Osteoblast (primary cell): ENCODE measurements at regions not wholly inside any gene's neighbourhood (a gene's known extent, or its start where the extent isn't known, plus 50 kb on each side); places are given as distances from the start of the nearest gene placed in this dataset.

Experiments
- DNase-seq: peaks from one replicate; pipeline ENCODE4 v3.0.0; 2011; ENCODE audit warnings: low spot score, mixed read lengths; ENCODE audit not compliant: insufficient read length; ENCODE audit errors: missing footprints
- H2AFZ ChIP-seq: 2 replicates; pipeline ENCODE4 v1.6.0; 2011; ENCODE audit warnings: mild to moderate bottlenecking, low read length
- H3K27ac ChIP-seq: 2 replicates; pipeline ENCODE4 v1.5.1; 2011; ENCODE audit warnings: mild to moderate bottlenecking, low read depth, low read length, moderate library complexity
- H3K27me3 ChIP-seq: 2 replicates; pipeline ENCODE4 v1.6.0; 2012; ENCODE audit warnings: mild to moderate bottlenecking, control low read depth, inconsistent platforms, low read length, moderate library complexity; ENCODE audit not compliant: insufficient read depth
- H3K36me3 ChIP-seq: 2 replicates; pipeline ENCODE4 v1.5.1; 2011; ENCODE audit warnings: mild to moderate bottlenecking, low read length, control low read depth, moderate library complexity; ENCODE audit not compliant: insufficient read depth
- H3K4me1 ChIP-seq: 2 replicates; pipeline ENCODE4 v1.5.1; 2011; ENCODE audit warnings: mild to moderate bottlenecking, low read length, control low read depth, moderate library complexity; ENCODE audit not compliant: insufficient read depth
- H3K4me2 ChIP-seq: 2 replicates; pipeline ENCODE4 v1.6.0; 2011; ENCODE audit warnings: mild to moderate bottlenecking, low read length; ENCODE audit not compliant: insufficient read depth
- H3K4me3 ChIP-seq: fragments of 200-600 bp; sonication (generic); 3 replicates; pipeline ENCODE4 v1.5.1; 2012; ENCODE audit warnings: mild to moderate bottlenecking, low read length, inconsistent platforms; ENCODE audit not compliant: insufficient read depth
- H3K79me2 ChIP-seq: 2 replicates; pipeline ENCODE4 v1.6.0; 2012; ENCODE audit warnings: mild to moderate bottlenecking, low read length, control low read depth, inconsistent platforms; ENCODE audit not compliant: insufficient read depth
- H3K9me3 ChIP-seq: 2 replicates; pipeline ENCODE4 v1.5.1; 2011; ENCODE audit warnings: low read depth, low read length, control low read depth
- H4K20me1 ChIP-seq: 2 replicates; pipeline ENCODE4 v1.6.0; 2012; ENCODE audit warnings: mild to moderate bottlenecking, low read length, control low read depth; ENCODE audit not compliant: insufficient read depth
- TF ChIP-seq, protein P1 (sequence below): IDR thresholded peaks from 2 replicates; pipeline ENCODE4 v1.5.1; 2011; ENCODE audit warnings: mild to moderate bottlenecking, low read depth, low read length, moderate library complexity; ENCODE audit errors: extremely low read depth

DNA sequence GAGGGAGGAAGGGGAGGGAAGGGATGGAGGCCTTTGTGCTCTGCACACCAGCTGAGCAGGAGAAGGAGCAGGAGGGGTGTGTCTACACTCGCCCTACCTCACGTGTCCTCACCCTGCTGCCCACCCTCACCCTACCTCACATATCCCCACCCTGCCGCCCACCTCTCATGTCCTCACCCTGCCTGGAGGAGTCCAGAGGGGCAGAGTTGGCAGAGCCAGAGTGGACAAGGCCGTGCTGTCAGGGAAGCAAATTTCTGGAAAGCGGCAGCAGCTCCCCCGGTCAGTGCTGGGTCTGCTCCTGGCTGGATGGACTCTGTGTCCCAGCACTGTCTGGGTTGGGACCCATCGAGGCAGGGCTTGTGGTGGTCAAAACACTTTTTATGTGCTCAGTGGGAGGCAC is 799.6 kb downstream of the BRD1 start:
- H3K27ac ChIP-seq = no peak overlapping the region
- no peaks in the 10 kb centered on the region for H3K4me1 ChIP-seq
- no peaks in the 10 kb centered on the region for H3K36me3 ChIP-seq
- DNase-seq = no peak
- H3K4me3 ChIP-seq = no peak overlapping the region
- no peaks in the 10 kb centered on the region for H4K20me1 ChIP-seq
- no peaks in the 10 kb centered on the region for H3K79me2 ChIP-seq
- no peak overlapping the region for H2AFZ ChIP-seq
- H3K4me2 ChIP-seq = no peak overlapping the region
- H3K27me3 ChIP-seq = no peaks in the 10 kb centered on the region
- H3K9me3 ChIP-seq = no peaks in the 10 kb centered on the region
- TF ChIP-seq, protein P1, sequence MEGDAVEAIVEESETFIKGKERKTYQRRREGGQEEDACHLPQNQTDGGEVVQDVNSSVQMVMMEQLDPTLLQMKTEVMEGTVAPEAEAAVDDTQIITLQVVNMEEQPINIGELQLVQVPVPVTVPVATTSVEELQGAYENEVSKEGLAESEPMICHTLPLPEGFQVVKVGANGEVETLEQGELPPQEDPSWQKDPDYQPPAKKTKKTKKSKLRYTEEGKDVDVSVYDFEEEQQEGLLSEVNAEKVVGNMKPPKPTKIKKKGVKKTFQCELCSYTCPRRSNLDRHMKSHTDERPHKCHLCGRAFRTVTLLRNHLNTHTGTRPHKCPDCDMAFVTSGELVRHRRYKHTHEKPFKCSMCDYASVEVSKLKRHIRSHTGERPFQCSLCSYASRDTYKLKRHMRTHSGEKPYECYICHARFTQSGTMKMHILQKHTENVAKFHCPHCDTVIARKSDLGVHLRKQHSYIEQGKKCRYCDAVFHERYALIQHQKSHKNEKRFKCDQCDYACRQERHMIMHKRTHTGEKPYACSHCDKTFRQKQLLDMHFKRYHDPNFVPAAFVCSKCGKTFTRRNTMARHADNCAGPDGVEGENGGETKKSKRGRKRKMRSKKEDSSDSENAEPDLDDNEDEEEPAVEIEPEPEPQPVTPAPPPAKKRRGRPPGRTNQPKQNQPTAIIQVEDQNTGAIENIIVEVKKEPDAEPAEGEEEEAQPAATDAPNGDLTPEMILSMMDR = no peak

DNA sequence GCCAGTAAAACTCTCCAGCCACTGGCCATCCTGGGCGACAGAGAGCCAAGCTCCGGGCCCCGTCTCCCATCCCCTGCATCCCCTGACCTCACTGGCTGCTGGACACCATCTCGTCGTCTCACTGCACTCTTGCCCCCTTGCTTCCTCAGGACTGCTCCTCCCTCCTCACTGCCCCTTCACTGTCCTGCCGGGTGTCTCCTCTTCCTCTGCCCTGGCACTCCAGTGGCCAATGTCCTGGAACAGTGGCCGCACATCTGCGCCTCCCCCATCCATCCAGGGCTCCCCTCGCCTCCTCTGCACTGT is 800.4 kb downstream of the BRD1 start:
- Histone ChIP-seq H4K20me1 (no peaks in the 10 kb centered on the region), H3K27me3 (no peaks in the 10 kb centered on the region), H3K4me1 (no peaks in the 10 kb centered on the region), H3K4me2 (no peak overlapping the region), H2AFZ (no peak overlapping the region), H3K9me3 (no peaks in the 10 kb centered on the region), H3K36me3 (no peaks in the 10 kb centered on the region), H3K79me2 (no peaks in the 10 kb centered on the region), H3K4me3 (no peak overlapping the region), H3K27ac (no peak overlapping the region)
- TF ChIP-seq, protein P1 = no peak
- peak; percentile 56 for DNase-seq

DNA sequence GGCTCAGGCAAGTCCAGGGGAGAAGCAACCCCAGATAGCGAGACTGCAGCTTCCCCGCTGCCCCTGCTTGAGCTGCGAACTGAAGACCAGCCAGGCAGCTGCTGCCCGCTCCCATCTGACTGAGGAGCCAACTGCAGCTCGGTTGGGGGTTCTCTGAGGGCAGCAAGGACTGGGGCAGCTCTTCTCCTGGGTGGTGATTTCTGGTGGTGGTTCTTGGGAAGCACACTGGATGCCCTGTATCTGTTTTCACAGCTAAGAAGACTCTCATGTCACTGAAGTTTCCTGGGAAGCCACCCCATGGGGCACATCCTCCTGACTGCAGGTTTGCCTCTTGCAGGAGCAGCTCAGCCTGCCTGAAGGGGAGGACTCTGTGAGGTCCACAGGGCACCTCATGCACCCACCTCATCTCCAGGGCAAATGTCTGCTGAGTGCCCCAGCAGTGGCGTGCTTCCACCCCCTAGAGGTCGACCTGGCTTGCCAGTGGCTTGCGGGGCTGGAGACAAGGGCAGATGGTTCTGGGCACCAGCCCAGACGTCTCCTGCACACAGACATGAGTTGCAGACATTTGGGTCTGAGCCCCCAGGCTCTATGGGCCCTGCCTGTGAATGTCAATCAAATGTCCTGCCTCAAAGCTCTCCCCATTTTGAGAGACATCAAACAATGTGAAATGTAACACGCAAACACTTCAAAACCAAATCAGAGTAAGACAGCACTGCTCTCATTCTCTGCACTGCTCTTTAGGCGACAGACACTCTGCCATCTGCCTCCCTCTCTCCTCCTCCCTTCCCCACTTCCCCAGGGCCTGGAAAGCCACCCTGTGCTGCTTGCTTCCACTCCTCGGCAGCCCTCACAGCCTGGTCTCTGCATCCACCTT is 800.9 kb downstream of the BRD1 start:
- H3K79me2 ChIP-seq = no peaks in the 10 kb centered on the region
- H3K4me2 ChIP-seq = no peak overlapping the region
- H3K4me1 ChIP-seq = no peaks in the 10 kb centered on the region
- TF ChIP-seq, protein P1 = no peak
- peak; percentile 53 for DNase-seq
- H3K9me3 ChIP-seq = no peaks in the 10 kb centered on the region
- H3K36me3 ChIP-seq = no peaks in the 10 kb centered on the region
- H3K4me3 ChIP-seq = no peak overlapping the region
- H3K27me3 ChIP-seq = no peaks in the 10 kb centered on the region
- no peak overlapping the region for H3K27ac ChIP-seq
- H4K20me1 ChIP-seq = no peaks in the 10 kb centered on the region
- no peak overlapping the region for H2AFZ ChIP-seq

DNA sequence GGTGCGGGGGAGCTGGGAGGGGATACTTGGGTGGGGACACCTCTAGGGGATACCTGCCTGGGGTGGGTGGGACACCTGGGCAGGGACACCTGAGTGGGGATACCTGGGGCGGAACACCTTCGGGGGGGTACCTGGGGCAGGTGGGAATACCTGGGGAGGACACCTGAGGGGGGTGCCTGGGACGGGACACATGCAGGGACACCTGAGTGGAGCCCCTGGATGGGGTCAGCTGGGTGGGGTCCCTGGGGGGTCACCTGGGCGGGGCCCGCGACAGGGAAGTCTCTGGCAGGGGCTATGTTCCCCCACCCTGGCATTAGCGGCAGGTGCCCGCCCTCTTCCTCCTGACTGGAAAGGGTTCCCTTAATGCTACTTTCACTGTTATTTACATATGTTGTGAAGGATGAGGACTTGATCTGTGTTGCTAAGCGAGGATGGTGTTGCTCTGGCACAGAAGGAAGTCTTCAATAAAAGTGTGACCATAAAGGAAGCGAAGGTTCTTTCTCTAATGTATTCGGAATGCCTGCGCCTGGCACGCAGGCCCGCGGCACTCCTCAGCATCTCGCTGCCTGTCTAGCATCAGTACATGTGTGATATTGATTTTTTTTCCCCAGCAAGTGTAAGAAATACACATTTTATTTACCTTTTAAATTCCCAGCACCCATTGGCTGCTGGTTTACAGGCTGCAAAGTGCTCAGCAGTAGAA is 801.7 kb downstream of the BRD1 start:
- Histone ChIP-seq H3K4me1 (no peaks in the 10 kb centered on the region), H3K79me2 (no peaks in the 10 kb centered on the region), H3K36me3 (no peaks in the 10 kb centered on the region), H2AFZ (no peak overlapping the region), H3K27me3 (no peaks in the 10 kb centered on the region), H3K4me2 (no peak overlapping the region), H4K20me1 (no peaks in the 10 kb centered on the region), H3K9me3 (no peaks in the 10 kb centered on the region), H3K4me3 (no peak overlapping the region), H3K27ac (no peak overlapping the region)
- peak; percentile 72 for DNase-seq
- TF ChIP-seq, protein P1 = no peak
